ENCODE measurements at regions not wholly inside any gene's neighbourhood (a gene's known extent, or its start where the extent isn't known, plus 50 kb on each side); places are given as distances from the start of the nearest gene placed in this dataset.
"Not testable (repeated sequence)": the region's sequence is repeated elsewhere in the genome, so short reads cannot be mapped to it uniquely, and the experiment has no call there.

GRCh38 chr13:44837250-44837649 is 152.0 kb downstream of the NUFIP1 start:
- no peaks in the 10 kb centered on the region for H3K36me3 Mint-ChIP-seq (ENCODE audit: low read depth)
- H3K27me3 Mint-ChIP-seq = peaks cover 13% of the 10 kb centered on the region
- H3K4me3 Mint-ChIP-seq = no peak overlapping the region
- H3K27ac Mint-ChIP-seq = no peak overlapping the region
- intact Hi-C loops (cut with micrococcal nuclease) = no loop called here
- DNase-seq = no peak
- H3K4me1 Mint-ChIP-seq = no peaks in the 10 kb centered on the region
- H3K9me3 Mint-ChIP-seq = no peaks in the 10 kb centered on the region

- no peaks in the 10 kb centered on the region for H3K36me3 Mint-ChIP-seq (ENCODE audit: low read depth)
- H3K4me1 Mint-ChIP-seq = no peaks in the 10 kb centered on the region
- no peaks in the 10 kb centered on the region for H3K9me3 Mint-ChIP-seq
- no peak for DNase-seq
- H3K4me3 Mint-ChIP-seq = no peak overlapping the region
- intact Hi-C loops (cut with micrococcal nuclease) = no loop called here
- H3K27ac Mint-ChIP-seq = no peak overlapping the region
- H3K27me3 Mint-ChIP-seq = peaks cover 11% of the 10 kb centered on the region
Measured at GRCh38 chr13:44834404-44834803, 154.9 kb downstream of the NUFIP1 start.

GRCh38 chr13:44833626-44834025 is 155.6 kb downstream of the NUFIP1 start:
- Mint-ChIP-seq H3K27ac (no peak overlapping the region), H3K36me3 (ENCODE audit: low read depth) (no peaks in the 10 kb centered on the region), H3K4me1 (no peaks in the 10 kb centered on the region), H3K27me3 (peaks cover 11% of the 10 kb centered on the region), H3K9me3 (no peaks in the 10 kb centered on the region), H3K4me3 (no peak overlapping the region)
- DNase-seq = no peak
- intact Hi-C loops (cut with micrococcal nuclease) = no loop called here

GRCh38 chr13:44833139-44833538 is 156.1 kb downstream of the NUFIP1 start:
- no peak for DNase-seq
- no peaks in the 10 kb centered on the region for H3K4me1 Mint-ChIP-seq
- intact Hi-C loops (cut with micrococcal nuclease) = no loop called here
- H3K9me3 Mint-ChIP-seq = no peaks in the 10 kb centered on the region
- H3K27me3 Mint-ChIP-seq = peaks cover 10% of the 10 kb centered on the region
- no peak overlapping the region for H3K27ac Mint-ChIP-seq
- no peak overlapping the region for H3K4me3 Mint-ChIP-seq
- H3K36me3 Mint-ChIP-seq (ENCODE audit: low read depth) = no peaks in the 10 kb centered on the region

- H3K36me3 Mint-ChIP-seq (ENCODE audit: low read depth) = no peaks in the 10 kb centered on the region
- no peaks in the 10 kb centered on the region for H3K9me3 Mint-ChIP-seq
- DNase-seq = no peak
- intact Hi-C loops (cut with micrococcal nuclease) = no loop called here
- no peak overlapping the region for H3K27ac Mint-ChIP-seq
- no peaks in the 10 kb centered on the region for H3K4me1 Mint-ChIP-seq
- H3K27me3 Mint-ChIP-seq = peaks cover 10% of the 10 kb centered on the region
- no peak overlapping the region for H3K4me3 Mint-ChIP-seq
Measured at GRCh38 chr13:44826591-44827350, 162.5 kb downstream of the NUFIP1 start.

- H3K9me3 Mint-ChIP-seq = no peaks in the 10 kb centered on the region
- H3K4me3 Mint-ChIP-seq = no peak overlapping the region
- intact Hi-C loops (cut with micrococcal nuclease) = no loop called here
- H3K27me3 Mint-ChIP-seq = peaks cover 7% of the 10 kb centered on the region
- H3K27ac Mint-ChIP-seq = no peak overlapping the region
- no peaks in the 10 kb centered on the region for H3K4me1 Mint-ChIP-seq
- H3K36me3 Mint-ChIP-seq (ENCODE audit: low read depth) = no peaks in the 10 kb centered on the region
- DNase-seq = no peak
Measured at GRCh38 chr13:44825953-44826352, 163.3 kb downstream of the NUFIP1 start.

- H3K36me3 Mint-ChIP-seq (ENCODE audit: low read depth) = not testable (repeated sequence)
Measured at GRCh38 chr13:44823555-44823954, 165.7 kb downstream of the NUFIP1 start.

GRCh38 chr13:44822291-44822690 is 167.0 kb downstream of the NUFIP1 start:
- Mint-ChIP-seq H3K9me3 (no peaks in the 10 kb centered on the region), H3K27me3 (peaks cover 11% of the 10 kb centered on the region), H3K36me3 (ENCODE audit: low read depth) (no peaks in the 10 kb centered on the region), H3K4me1 (peaks cover 6% of the 10 kb centered on the region), H3K27ac (no peak overlapping the region), H3K4me3 (no peak overlapping the region)
- no peak for DNase-seq
- intact Hi-C loops (cut with micrococcal nuclease) = no loop called here

More at GRCh38 chr13:44823555-44823954, 165.7 kb downstream of the NUFIP1 start:
- intact Hi-C loops (cut with micrococcal nuclease); H3K27me3 Mint-ChIP-seq; H3K27ac Mint-ChIP-seq; H3K4me3 Mint-ChIP-seq; H3K9me3 Mint-ChIP-seq; H3K4me1 Mint-ChIP-seq; DNase-seq: not testable (repeated sequence)

GRCh38 chr13:44819772-44820171 is 169.5 kb downstream of the NUFIP1 start:
- DNase-seq = no peak
- Mint-ChIP-seq H3K36me3 (ENCODE audit: low read depth) (no peaks in the 10 kb centered on the region), H3K4me3 (no peak overlapping the region), H3K27ac (no peak overlapping the region), H3K9me3 (no peaks in the 10 kb centered on the region), H3K27me3 (peaks cover 14% of the 10 kb centered on the region), H3K4me1 (peaks cover 16% of the 10 kb centered on the region)
- intact Hi-C loops (cut with micrococcal nuclease) = loop anchor here (1.0 to 5.0 kb wide), 3 partner anchors 109 to 562 kb away; no protein-coding TSS in a partner anchor

- H3K27me3 Mint-ChIP-seq = peaks cover 16% of the 10 kb centered on the region
- peak; percentile 63 for DNase-seq
- no peaks in the 10 kb centered on the region for H3K36me3 Mint-ChIP-seq (ENCODE audit: low read depth)
- peaks cover 16% of the 10 kb centered on the region for H3K4me1 Mint-ChIP-seq
- intact Hi-C loops (cut with micrococcal nuclease) = loop anchor here (1.0 to 5.0 kb wide), 3 partner anchors 109 to 562 kb away; no protein-coding TSS in a partner anchor
- no peak overlapping the region for H3K4me3 Mint-ChIP-seq
- H3K9me3 Mint-ChIP-seq = no peaks in the 10 kb centered on the region
- peak overlapping the region; percentile 43 for H3K27ac Mint-ChIP-seq
Measured at GRCh38 chr13:44819245-44819644, 170.0 kb downstream of the NUFIP1 start.

- H3K36me3 Mint-ChIP-seq (ENCODE audit: low read depth) = no peaks in the 10 kb centered on the region
- H3K4me1 Mint-ChIP-seq = peaks cover 16% of the 10 kb centered on the region
- H3K9me3 Mint-ChIP-seq = no peaks in the 10 kb centered on the region
- no peak for DNase-seq
- intact Hi-C loops (cut with micrococcal nuclease) = loop anchor here (2.0 to 5.0 kb wide), 2 partner anchors 170 to 561 kb away; no protein-coding TSS in a partner anchor
- H3K27ac Mint-ChIP-seq = no peak overlapping the region
- peaks cover 21% of the 10 kb centered on the region for H3K27me3 Mint-ChIP-seq
- no peak overlapping the region for H3K4me3 Mint-ChIP-seq
Measured at GRCh38 chr13:44818428-44818827, 170.8 kb downstream of the NUFIP1 start.

GRCh38 chr13:44818016-44818415 is 171.3 kb downstream of the NUFIP1 start:
- H3K4me3 Mint-ChIP-seq = no peak overlapping the region
- peaks cover 23% of the 10 kb centered on the region for H3K27me3 Mint-ChIP-seq
- DNase-seq = no peak
- H3K36me3 Mint-ChIP-seq (ENCODE audit: low read depth) = no peaks in the 10 kb centered on the region
- H3K27ac Mint-ChIP-seq = no peak overlapping the region
- peaks cover 16% of the 10 kb centered on the region for H3K4me1 Mint-ChIP-seq
- intact Hi-C loops (cut with micrococcal nuclease) = loop anchor here (2.0 to 5.0 kb wide), 2 partner anchors 169 to 561 kb away; no protein-coding TSS in a partner anchor
- no peaks in the 10 kb centered on the region for H3K9me3 Mint-ChIP-seq

GRCh38 chr13:44817131-44817671 is 172.1 kb downstream of the NUFIP1 start:
- Mint-ChIP-seq H3K36me3 (ENCODE audit: low read depth) (no peaks in the 10 kb centered on the region), H3K9me3 (no peaks in the 10 kb centered on the region), H3K27me3 (peaks cover 23% of the 10 kb centered on the region), H3K27ac (no peak overlapping the region), H3K4me3 (no peak overlapping the region), H3K4me1 (peaks cover 16% of the 10 kb centered on the region)
- no peak for DNase-seq
- intact Hi-C loops (cut with micrococcal nuclease) = loop anchor here (5.0 kb wide), 1 partner anchor 560 kb away; no protein-coding TSS in a partner anchor

GRCh38 chr13:44816701-44817100 is 172.6 kb downstream of the NUFIP1 start:
- Mint-ChIP-seq H3K4me3 (no peak overlapping the region), H3K27ac (no peak overlapping the region), H3K4me1 (peaks cover 16% of the 10 kb centered on the region), H3K9me3 (no peaks in the 10 kb centered on the region), H3K27me3 (peaks cover 24% of the 10 kb centered on the region), H3K36me3 (ENCODE audit: low read depth) (no peaks in the 10 kb centered on the region)
- no peak for DNase-seq
- intact Hi-C loops (cut with micrococcal nuclease) = loop anchor here (5.0 kb wide), 1 partner anchor 559 kb away; no protein-coding TSS in a partner anchor

Data from activated CD4-positive, alpha-beta T cell treated with anti-CD3 and anti-CD28 coated beads, Interleukin-2, amount 10 ng/mL, durations not matched to agents 24 days and 14 days (primary cell).